NCI-H2196 (cell line): ENCODE measurements at regions not wholly inside any gene's neighbourhood (a gene's known extent, or its start where the extent isn't known, plus 50 kb on each side); places are given as distances from the start of the nearest gene placed in this dataset.

Experiments
- DNase-seq: peaks from one replicate; lab custom pipeline; 2025; ENCODE audit not compliant: unreplicated experiment; lab: John Stamatoyannopoulos, UW

DNA sequence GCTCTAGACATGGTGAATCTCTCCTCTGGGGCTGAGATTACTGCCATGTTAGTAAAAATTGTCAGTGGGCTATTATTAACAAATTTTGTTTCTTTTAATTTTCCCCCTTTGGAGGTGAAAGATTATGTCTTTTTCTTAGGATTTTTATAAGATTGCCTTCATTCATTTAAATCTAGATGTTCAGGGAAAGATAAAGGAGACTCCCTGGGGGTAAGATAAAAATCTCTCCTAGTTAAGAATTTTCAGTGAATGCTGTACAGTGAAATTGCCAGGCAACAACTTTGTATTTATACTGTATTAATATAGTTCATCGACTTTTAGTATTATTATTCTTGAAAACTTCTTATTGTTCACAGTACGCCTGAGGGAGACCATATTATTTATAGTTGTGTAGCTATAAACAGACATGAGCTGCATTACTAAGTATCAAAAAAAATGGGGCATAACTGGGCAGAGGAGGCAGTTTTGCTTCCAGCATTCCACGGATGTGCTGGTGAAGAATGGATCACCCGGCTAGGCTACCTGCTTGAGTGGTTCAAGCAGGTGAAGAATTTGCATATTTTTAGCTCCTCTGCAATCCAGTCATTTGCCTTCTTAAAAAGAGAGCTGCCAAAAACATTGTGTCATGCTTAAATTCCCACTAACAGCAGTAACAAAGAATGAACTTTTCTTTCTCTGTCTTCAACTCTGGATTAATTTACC is 552.1 kb downstream of the DNAJB9 start:
- DNase-seq = no peak

DNA sequence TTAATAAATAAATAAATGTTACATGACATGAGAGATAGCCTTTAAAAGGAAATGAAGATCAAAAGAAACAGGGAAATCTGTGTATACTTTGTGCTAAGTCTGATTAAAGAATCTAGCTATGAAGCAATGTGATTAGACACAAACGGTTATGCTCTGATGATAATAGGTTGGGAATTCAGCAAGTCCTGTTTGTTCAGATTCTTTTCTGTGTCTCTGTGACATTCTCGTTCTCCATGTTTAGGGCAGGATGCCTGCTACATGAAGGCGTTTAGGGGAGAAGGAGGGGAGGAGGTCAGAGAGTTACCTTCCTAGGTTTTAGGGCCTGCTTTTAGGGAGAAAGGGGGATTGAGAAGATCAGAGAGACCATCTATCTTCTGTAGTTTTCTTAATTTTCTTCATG is 555.3 kb downstream of the DNAJB9 start:
- no peak for DNase-seq

DNA sequence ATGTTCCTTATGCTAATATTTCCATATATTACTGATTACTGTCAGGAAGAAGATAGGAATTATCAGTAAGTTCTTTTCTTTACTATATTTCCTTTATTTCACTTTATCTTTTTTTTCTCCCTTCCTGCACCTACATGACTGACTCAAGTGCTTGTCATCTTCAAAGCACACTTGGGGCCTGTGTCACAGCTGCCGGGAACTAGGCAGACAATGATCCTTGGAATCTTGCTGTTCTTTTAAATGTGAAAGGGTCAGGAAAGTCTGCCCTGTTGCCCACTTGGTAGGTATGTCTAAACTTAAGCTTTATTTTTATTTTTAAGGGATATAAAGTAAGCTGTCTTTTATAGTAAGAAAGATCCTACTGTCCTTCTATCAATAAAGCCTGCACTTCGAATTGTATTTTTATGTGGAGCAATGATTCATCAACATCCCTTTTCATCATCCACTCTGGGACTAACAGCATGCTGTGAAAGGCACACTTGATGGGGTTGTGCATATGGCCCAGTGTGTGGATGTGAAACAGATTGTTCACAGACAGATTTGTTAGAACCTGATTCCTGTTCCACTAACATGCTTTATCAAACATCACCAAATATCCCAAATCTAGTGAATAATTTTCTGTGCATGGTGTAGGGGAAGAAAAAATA is 556.9 kb downstream of the DNAJB9 start:
- DNase-seq = no peak

DNA sequence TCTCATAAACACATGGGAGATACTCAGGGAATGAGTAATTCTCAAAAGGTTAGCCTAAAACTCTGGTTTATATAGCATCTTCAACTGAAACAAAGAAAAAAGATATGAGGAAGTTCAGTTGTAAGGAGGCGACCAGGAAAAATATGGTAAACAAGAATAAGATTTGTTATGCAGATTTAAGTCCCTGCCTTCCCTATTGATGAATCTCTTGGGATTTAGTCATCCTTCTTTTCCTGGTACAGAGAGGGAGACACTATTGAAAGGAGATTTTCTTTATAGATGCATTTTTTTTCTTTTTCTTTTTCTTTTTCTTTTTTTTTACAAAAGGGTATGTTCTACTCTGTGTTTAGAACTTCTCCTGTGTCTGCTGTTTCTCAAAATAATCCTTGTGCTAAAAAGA is 557.5 kb downstream of the DNAJB9 start:
- no peak for DNase-seq

DNA sequence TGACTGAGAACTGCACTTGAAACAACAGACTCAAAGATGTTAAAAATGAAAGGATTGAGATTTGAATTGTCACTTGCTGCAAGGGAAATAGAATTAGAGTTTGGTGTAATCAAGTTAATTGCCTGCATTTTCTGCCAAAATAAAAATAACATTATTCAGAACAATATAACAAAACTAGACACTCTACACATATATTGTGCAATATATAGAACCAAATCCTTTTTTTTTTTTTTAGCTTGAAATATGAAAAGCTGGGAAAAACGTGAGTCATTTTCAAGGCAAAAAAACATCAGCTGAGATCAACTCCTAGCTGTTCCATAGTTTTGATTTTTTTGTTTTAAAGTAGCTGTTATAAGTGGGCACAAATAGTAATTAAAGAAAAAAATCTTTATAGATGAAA is 561.5 kb downstream of the DNAJB9 start:
- DNase-seq = no peak

DNA sequence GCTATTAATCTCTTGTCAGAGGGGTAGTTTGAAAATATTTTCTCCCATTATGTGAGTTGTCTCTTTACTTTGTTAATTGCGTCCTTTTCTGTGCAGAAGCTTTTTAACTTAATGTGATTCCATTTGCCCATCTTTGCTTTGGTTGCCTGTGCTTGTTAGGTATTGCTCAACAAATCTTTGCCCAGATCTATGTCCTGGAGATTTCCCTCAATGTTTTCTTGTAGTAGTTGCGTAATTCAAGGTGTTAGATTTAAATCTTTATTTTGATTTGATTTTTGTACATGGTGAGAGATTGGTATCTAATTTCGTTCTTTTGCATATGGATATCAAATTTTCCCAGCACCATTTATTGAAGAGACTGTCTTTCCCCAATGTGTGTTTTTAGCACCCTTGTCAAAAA is 567.2 kb downstream of the DNAJB9 start:
- DNase-seq = no peak

DNA sequence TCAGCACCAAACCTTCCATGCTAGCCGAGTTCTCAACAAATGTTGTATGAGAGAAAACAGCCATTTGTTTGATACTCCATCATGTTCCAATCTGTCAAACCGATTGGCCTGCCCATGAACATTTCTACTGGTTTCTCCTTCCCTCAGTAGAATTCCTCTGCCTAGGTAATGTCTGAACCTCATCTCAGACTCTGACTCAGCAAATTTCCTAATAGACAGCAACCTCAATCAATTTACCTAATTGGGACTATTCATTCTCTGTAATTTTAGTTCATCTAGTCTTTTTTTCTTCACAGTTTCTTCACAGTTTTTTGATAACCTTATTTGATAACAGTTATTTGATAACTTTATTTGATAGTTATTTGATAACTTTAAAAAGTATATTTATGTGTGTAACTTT is 585.1 kb downstream of the DNAJB9 start:
- DNase-seq = no peak

DNA sequence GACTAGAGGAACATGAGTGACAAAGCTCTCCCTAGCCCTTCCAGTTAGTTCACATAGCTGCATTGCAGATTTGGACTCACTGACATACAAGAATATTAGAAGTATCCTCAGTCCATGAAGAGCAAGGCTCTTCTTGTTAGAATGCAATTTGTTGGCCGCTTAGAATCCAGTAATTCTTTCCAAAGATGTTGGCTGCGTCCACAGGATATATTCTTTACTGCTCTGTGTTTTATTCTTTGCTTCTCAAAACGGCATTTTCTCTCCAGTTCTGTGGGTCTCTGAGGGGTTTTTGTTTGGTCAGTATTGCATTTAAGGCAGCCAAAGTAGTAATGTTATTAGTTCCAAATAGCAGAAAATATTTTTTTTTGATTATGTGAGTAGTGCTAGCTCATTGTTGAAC is 588.6 kb downstream of the DNAJB9 start:
- no peak for DNase-seq

DNA sequence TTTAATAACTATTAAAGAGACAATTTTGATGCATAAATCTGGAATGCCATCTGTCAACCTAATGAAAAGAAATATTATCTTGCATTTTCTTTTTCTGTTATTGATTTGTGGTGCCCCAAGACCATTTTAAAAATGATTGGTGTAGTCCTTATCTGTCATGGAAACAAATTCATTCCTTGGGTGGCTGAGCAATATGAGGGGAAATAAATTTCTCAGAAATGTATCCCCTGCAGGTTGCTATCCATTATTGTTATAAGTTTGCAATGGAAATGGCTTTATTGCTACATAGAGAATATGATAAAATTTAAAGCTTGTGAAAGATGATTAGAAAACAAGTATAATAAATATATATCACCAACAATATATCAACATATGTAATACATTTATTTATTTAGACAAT is 607.0 kb downstream of the DNAJB9 start:
- DNase-seq = no peak

DNA sequence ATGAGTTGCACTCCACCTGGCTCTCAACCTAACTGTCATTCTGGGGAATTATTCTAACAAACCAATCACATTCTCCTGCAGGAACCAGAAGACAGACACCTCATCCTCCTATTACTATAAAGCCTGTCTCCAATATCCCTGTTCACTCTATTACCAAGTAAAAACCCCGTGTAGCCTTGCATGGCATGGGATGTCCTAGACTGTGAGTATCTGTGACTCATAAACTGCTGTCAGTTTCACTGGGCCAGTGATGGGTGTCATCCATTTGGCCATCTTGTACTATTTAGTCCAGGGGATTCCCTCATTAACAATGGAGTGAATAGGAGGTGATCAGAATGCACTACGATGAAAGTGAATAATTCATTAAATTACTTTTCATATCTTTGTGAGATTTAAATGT is 608.7 kb downstream of the DNAJB9 start:
- no peak for DNase-seq

DNA sequence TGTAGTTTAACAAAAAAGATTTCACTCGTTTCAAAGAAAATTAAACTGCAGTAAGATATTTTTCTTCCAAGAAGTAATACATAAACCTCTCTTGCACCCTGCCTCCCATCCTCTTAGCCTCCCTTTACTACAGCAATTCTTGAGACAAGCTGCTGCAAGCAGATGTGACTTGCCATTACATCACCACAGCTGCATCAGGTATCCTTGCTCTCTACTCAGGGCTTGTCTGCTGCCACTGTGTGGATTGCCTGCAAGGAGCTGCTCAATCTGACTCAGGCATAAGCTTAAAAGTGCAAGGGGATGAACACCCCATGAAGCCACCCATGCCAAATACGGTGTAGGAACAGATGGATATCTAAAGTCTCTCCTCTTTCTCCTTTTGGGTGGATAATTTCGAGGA is 609.9 kb downstream of the DNAJB9 start:
- no peak for DNase-seq

DNA sequence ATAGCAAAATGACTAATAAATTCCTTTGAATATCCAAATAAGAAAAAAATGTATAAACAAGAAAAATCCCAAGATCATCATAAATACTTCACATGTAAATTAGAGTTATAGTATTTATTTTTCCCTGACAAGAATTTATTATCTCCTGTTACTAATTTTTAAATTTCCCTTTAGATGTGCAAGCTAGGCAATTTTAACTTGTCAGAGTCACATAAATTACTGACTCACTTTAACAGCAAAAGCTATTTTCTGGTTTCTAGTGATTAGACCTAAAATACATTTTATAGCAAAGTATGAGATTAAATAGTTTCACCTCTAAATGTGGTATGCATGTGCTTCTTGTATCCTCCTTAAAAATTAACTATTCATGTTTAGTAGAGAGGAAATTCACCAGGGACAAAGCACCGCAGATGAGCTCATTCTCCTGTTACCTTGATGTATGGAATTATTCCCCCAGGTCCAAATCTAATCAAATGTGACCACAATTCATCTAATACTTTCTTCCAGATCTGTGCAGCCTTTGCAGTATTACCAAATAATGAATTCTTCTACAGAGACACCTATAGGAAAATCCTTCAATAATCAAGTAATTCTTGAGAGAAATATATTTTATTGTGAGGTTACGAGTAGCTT is 621.2 kb downstream of the DNAJB9 start:
- DNase-seq = no peak

DNA sequence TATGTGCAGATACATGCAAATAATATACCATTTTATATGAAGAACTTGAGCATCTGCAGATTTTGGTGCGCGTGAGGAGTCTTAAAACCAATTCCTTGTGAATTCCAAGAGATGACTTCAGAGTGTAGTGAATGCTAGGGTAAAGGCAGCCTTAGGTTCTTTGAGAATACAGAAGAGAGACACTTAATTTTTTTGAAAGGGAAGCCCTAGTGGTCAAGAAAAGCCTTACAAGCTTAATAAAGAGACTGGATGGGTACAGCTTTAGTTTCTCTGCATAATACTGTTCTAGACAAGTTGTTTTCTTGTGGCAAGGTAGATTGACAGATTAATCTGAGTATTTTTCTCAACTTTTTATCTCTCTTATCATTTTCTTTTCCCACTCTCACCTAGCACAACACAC is 636.5 kb downstream of the DNAJB9 start:
- no peak for DNase-seq

DNA sequence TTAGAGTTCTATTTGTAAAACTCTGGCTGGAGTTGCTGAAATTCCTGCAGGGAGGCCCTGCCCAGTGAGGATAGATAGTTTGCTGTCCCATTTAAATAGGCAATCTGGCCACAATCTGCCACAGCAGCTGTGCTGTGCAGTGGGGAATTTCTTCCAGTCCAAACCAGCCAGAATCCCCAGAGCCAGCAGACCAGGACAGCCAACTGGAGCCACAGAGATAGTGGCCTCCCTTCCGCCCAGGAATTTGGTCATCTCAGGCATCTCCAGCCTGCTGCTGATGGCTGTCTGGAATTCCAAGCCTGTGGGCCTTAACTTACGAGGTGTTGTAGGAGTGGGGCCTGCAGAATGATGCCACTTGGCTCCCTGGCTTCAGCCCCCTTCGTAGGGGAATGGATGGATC is 643.4 kb downstream of the DNAJB9 start:
- DNase-seq = no peak

DNA sequence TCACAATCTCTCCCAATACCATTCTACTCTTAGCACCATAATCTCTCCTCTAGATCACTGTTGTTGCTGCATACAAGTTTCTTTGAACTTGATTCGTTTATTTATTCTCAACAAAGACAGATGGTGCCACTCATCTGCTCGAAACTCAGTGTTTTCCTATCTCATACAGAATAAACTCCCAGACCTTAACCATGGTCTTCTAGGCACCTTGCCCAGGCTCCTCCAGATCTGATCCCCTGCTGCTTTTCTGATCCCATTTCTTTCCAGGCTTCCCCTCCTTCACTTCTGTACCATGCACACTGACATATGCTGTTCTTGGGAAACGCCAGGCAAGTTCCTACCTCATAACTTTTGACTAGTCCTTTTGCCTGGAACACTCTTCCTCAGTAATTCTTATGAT is 645.7 kb downstream of the DNAJB9 start:
- DNase-seq = no peak

DNA sequence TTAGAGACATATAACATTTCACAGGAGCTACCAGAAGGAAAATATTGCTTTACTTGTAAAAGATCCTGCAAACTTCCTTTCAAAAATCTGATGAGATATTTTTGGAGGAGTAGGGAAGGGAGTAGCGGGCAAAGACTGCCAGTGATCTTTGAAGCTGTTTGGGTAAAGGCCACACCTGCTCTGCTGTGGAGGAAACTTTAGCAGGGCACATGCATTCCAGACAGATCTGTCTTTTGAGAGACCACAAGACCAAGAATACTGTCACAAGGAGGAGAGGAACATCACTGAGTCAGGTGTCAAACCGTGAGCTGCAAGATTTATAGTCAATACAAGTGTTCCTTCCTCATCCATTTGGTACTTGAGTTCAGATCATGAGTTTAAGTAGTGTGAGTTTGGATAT is 654.4 kb downstream of the DNAJB9 start:
- no peak for DNase-seq

DNA sequence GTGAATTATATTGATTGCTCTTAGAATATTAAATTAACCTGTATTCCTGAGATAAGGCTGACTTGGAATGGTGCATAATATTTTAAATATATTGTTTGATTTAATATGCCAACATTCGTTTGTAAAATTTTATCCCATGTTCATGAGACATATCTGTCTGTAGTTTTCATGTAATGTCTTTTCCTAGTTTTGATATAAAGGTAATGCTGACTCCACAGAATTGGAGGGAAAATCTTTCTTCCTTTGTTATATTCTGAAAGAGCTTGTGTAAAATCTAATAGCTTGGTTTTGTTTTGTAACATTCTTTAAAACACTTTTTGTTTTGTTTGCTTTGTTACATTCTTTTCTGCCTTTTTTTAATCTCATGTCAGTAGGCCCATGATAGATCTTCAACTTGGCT is 657.0 kb downstream of the DNAJB9 start:
- DNase-seq = no peak

DNA sequence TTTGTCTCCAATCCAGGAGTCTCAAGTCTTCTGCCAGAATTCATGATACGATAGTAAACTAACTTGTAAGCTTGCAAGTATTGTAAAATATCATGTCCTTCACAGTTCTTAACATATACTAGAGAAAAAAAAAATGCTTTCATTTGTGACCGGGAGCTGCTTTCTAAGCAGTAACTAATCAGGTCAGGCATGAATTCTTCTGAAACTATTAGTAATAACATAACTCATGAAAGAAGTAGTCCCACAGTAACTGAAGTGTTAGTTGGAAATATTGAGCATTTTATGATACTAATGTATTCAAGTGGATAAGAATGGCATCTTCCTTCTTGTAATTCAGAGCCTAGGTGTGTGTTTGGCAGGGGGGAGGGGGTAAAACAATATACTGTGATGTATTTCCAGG is 665.6 kb downstream of the DNAJB9 start:
- no peak for DNase-seq

DNA sequence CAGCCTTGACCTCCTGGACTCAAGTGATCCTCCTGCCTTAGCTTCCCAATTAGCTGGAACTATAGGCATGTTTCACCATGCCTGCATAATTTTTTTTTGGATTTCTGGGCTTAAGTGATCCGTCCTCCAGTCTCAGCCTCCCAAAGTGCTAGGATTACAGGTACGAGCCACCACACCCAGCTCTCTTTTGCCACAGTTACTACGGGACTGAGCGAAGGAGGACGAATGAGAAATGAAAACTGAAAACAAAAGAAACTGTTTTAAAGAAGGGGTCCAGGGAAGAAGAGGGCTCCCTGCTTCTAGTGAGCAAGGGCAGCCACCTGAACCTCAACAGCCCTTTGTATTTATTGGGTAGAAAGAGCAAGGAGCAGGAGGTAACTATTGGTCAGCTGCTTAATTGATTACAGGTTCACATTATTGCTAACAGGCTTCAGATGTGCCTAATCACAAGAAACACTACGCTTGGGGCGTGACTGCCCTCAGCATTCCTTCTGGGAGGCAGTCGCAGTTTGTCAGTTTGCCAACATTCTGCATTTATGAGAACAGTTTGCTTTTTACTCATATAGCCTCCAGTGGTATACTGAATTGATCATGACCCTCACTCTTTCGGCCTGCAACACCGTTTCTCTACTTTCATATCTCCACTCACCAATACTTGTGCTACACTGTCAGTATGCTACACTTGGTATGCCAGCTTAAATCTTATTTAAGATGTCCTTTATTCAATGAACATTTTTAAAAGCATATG is 676.8 kb downstream of the DNAJB9 start:
- DNase-seq = no peak

DNA sequence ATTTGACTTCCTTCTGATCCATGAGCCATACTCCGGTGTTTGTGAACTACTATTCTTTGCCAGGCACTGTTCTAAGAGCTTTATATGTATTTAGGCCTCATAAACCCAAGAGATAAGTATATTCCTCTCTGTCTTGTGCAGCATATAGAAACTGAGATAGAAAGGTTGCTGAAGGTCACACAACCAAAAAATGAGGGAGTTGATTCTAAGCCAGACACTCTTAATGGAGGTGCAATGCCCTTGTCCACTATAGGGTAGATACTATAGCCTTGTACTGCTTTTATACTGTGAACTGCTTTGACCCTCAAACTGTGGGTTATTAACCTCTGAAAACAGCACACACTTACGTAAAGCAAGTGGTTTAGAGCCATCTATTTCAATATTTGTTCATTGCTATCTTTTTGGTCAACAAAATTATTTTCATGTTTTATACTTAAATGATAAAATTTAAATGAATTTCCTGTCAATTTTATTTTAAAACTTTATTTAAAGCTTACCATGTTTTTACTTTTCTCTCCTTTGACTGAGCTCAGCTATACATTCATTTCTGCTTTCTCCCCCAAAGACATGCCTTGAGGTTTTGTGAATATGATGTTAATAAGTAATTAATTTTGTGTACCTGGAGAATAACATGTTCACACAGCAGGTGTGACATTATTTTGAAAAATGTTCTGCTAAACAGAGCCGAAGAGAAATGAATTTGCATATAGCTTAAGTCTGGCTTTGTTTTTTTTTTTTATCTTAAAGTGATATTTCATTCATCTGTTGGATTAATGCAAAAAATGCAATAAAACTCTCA is 687.3 kb downstream of the DNAJB9 start:
- no peak for DNase-seq

DNA sequence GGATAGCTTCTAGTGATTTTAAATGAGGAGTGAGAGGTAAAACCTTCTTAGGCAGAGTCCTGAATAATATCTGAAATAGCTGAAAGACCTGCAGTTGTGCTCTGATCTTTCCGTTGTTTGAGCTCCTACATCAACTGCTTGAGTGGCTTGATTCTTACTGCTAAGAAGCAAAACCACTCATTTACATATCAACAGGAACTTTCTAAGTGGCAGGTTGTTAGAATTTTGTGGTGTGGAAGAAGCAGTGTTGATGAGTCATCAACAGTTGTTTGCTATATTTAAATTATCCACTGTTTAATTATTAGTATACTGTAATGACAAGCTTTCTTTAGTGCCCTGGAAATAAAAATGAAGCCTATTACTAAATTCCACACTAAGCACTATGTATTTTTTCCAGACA is 689.5 kb downstream of the DNAJB9 start:
- no peak for DNase-seq
